GM21515 (cell line): ENCODE measurements at regions not wholly inside any gene's neighbourhood (a gene's known extent, or its start where the extent isn't known, plus 50 kb on each side); places are given as distances from the start of the nearest gene placed in this dataset.
"Not testable (repeated sequence)": the region's sequence is repeated elsewhere in the genome, so short reads cannot be mapped to it uniquely, and the experiment has no call there.

Experiments
- ATAC-seq: cut with Tn5 transposase; IDR thresholded peaks from one replicate; pipeline ENCODE4 v1.9.1; 2021; ENCODE audit not compliant: unreplicated experiment

- not testable (repeated sequence) for ATAC-seq
Observed at GRCh38 chr4:26064009-26064408, 150.0 kb downstream of the SMIM20 start.

GRCh38 chr4:26065833-26066232, 151.8 kb downstream of the SMIM20 start:
- no peak for ATAC-seq

GRCh38 chr4:26067035-26067434, 153.0 kb downstream of the SMIM20 start:
- no peak for ATAC-seq

GRCh38 chr4:26069218-26069617, 155.2 kb downstream of the SMIM20 start:
- ATAC-seq: no peak

GRCh38 chr4:26071688-26072087, 157.7 kb downstream of the SMIM20 start:
- ATAC-seq: no peak

GRCh38 chr4:26073886-26074560, 160.0 kb downstream of the SMIM20 start:
- ATAC-seq: no peak

GRCh38 chr4:26074712-26075430, 160.9 kb downstream of the SMIM20 start:
- peak; percentile 68 for ATAC-seq

GRCh38 chr4:26075583-26075982, 161.6 kb downstream of the SMIM20 start:
- no peak for ATAC-seq

GRCh38 chr4:26076000-26076587, 162.1 kb downstream of the SMIM20 start:
- peak; percentile 69 for ATAC-seq

GRCh38 chr4:26076896-26077295, 162.9 kb downstream of the SMIM20 start:
- no peak for ATAC-seq

- no peak for ATAC-seq
Observed at GRCh38 chr4:26077756-26078155, 163.7 kb downstream of the SMIM20 start.

GRCh38 chr4:26080870-26081628, 167.0 kb downstream of the SMIM20 start:
- ATAC-seq: no peak

GRCh38 chr4:26081795-26082498, 167.9 kb downstream of the SMIM20 start:
- no peak for ATAC-seq

- no peak for ATAC-seq
Observed at GRCh38 chr4:26082565-26082964, 168.5 kb downstream of the SMIM20 start.

- ATAC-seq: peak; percentile 52
Observed at GRCh38 chr4:26083987-26084386, 170.0 kb downstream of the SMIM20 start.

- no peak for ATAC-seq
Observed at GRCh38 chr4:26084414-26084813, 170.4 kb downstream of the SMIM20 start.

- no peak for ATAC-seq
Observed at GRCh38 chr4:26085551-26085950, 171.5 kb downstream of the SMIM20 start.

- ATAC-seq: no peak
Observed at GRCh38 chr4:26086621-26087441, 172.8 kb downstream of the SMIM20 start.

- no peak for ATAC-seq
Observed at GRCh38 chr4:26088433-26088928, 174.5 kb downstream of the SMIM20 start.

- ATAC-seq: no peak
Observed at GRCh38 chr4:26093551-26093950, 179.5 kb downstream of the SMIM20 start.
